SK-N-MC (cell line): ENCODE measurements at regions not wholly inside any gene's neighbourhood (a gene's known extent, or its start where the extent isn't known, plus 50 kb on each side); places are given as distances from the start of the nearest gene placed in this dataset.

Experiments used
- EZH2 ChIP-seq: fragments of 200-600 bp; sonication (generic); IDR thresholded peaks from one replicate; pipeline ENCODE4 v1.6.1; 2017; ENCODE audit warnings: antibody characterized with exemption
- POLR2AphosphoS5 ChIP-seq: IDR thresholded peaks from 2 replicates; pipeline ENCODE4 v1.6.1; 2012; ENCODE audit warnings: mild to moderate bottlenecking, low read depth, low read length, borderline replicate concordance

DNA sequence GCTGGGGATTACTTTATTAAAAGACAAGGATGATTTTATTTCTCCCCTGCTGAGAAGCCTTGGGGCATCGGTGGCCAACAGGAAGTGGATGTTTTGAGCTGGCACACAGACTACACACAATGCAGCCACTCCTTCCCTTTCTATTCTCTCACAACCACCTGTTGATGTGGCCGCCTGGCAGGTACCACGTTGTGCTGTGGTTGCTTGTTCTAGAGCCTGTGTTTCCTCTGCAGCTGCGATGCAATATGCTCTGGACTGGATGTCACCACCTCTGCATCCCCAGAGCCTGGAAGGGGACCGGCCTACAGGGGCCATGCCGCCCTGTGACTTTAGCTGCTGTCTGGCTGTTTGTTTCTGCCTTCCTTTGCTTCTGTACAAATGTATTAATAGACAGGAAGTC lies 195.7 kb upstream of the CELF2 start:
- TF ChIP-seq POLR2AphosphoS5 (no peak), EZH2 (no peak)
